IMR-90 (cell line): ENCODE measurements at regions not wholly inside any gene's neighbourhood (a gene's known extent, or its start where the extent isn't known, plus 50 kb on each side); places are given as distances from the start of the nearest gene placed in this dataset.

Experiments used
- ATAC-seq: fragments of 200-7000 bp; cut with Tn5 transposase; 2 replicates; pipeline ENCODE4 v1.9.1; 2020; ENCODE audit warnings: low read depth, mild to moderate bottlenecking, moderate library complexity
- BruUV-seq: library from RNA; stranded (reverse); fragments of 400-500 nt; replicated peaks from 2 replicates; lab custom pipeline; 2021; lab: Mats Ljungman, UMichigan
- CTCF ChIA-PET: fragments of 300-600 bp; formaldehyde crosslinking; extraction: SDS; loops from one replicate; lab custom pipeline; 2021; ENCODE audit warnings: antibody characterized with exemption; lab: Yijun Ruan, JAX
- POLR2A ChIA-PET: fragments of 300-600 bp; sonication (Branson Sonifier 250); formaldehyde crosslinking; loops from one replicate; lab custom pipeline; 2022; ENCODE audit warnings: antibody characterized with exemption; ENCODE audit not compliant: unreplicated experiment; lab: Charles Lee
- DNase-seq: peaks from one replicate; pipeline ENCODE4 v3.0.0; 2013
- H2AFZ ChIP-seq: replicated peaks from 2 replicates; pipeline ENCODE3; 2013; ENCODE audit warnings: low read length, mild to moderate bottlenecking; ENCODE audit not compliant: poor library complexity
- H2AK5ac ChIP-seq: 2 replicates; pipeline ENCODE4 v1.6.1; 2013; ENCODE audit warnings: low read depth, low read length, inconsistent platforms
- H2AK9ac ChIP-seq: replicated peaks from 2 replicates; pipeline ENCODE3; 2013; ENCODE audit warnings: mild to moderate bottlenecking, low read depth, low read length, moderate library complexity; ENCODE audit not compliant: poor library complexity
- H2BK120ac ChIP-seq: 2 replicates; pipeline ENCODE4 v1.6.1; 2013; ENCODE audit warnings: low read depth, low read length, inconsistent platforms
- H2BK15ac ChIP-seq: 3 replicates; pipeline ENCODE4 v1.6.1; 2013; ENCODE audit warnings: low read depth, low read length, inconsistent platforms
- H2BK20ac ChIP-seq: 2 replicates; pipeline ENCODE4 v1.6.1; 2013; ENCODE audit warnings: low read depth, mild to moderate bottlenecking, inconsistent platforms, low read length, moderate library complexity
- H2BK5ac ChIP-seq: 2 replicates; pipeline ENCODE4 v1.6.1; 2013; ENCODE audit warnings: mild to moderate bottlenecking, low read depth, low read length, inconsistent platforms; ENCODE audit not compliant: poor library complexity, severe bottlenecking
- H3K14ac ChIP-seq: replicated peaks from 2 replicates; pipeline ENCODE4 v1.6.1; 2013; ENCODE audit warnings: low read depth, low read length, inconsistent platforms
- H3K18ac ChIP-seq: 2 replicates; pipeline ENCODE4 v1.6.1; 2013; ENCODE audit warnings: low read depth, low read length, control low read depth
- H3K23ac ChIP-seq: 2 replicates; pipeline ENCODE4 v1.6.1; 2013; ENCODE audit warnings: low read depth, low read length, inconsistent platforms
- H3K27ac ChIP-seq: 2 replicates; pipeline ENCODE4 v1.5.1; 2013; ENCODE audit warnings: mild to moderate bottlenecking, control low read depth, low read length; ENCODE audit not compliant: insufficient read depth
- H3K27me3 ChIP-seq: 2 replicates; pipeline ENCODE4 v1.6.1; 2013; ENCODE audit warnings: low read length; ENCODE audit not compliant: control insufficient read depth, insufficient read depth
- H3K36me3 ChIP-seq: 2 replicates; pipeline ENCODE4 v1.6.1; 2013; ENCODE audit warnings: low read length, mixed read lengths; ENCODE audit not compliant: control insufficient read depth, insufficient read depth
- H3K4ac ChIP-seq: 2 replicates; pipeline ENCODE4 v1.6.1; 2013; ENCODE audit warnings: low read depth, low read length, inconsistent platforms
- H3K4me1 ChIP-seq: 2 replicates; pipeline ENCODE4 v1.6.1; 2013; ENCODE audit warnings: low read length, mixed read lengths; ENCODE audit not compliant: control insufficient read depth, insufficient read depth
- H3K4me2 ChIP-seq: 2 replicates; pipeline ENCODE4 v1.6.1; 2013; ENCODE audit warnings: low read depth, mild to moderate bottlenecking, control low read depth, low read length, moderate library complexity
- H3K4me3 ChIP-seq: 2 replicates; pipeline ENCODE4 v1.5.1; 2013; ENCODE audit warnings: low read depth, mild to moderate bottlenecking, control low read depth, low read length, moderate library complexity; ENCODE audit not compliant: insufficient read depth
- H3K56ac ChIP-seq: 2 replicates; pipeline ENCODE4 v1.6.1; 2013; ENCODE audit warnings: low read length, inconsistent platforms; ENCODE audit not compliant: insufficient read depth; ENCODE audit errors: extremely low read depth
- H3K79me1 ChIP-seq, 2 experiments: 2 replicates each; pipeline ENCODE4 v1.6.1; 2013; ENCODE audit warnings: low read length in 2 of 2, inconsistent platforms in 1 of 2, low read depth in 1 of 2
- H3K9ac ChIP-seq: 2 replicates; pipeline ENCODE4 v1.6.1; 2013; ENCODE audit warnings: low read depth, low read length, control low read depth
- H3K9me1 ChIP-seq: 2 replicates; pipeline ENCODE4 v1.6.1; 2013; ENCODE audit warnings: low read length, inconsistent platforms; ENCODE audit not compliant: insufficient read depth
- H3K9me3 ChIP-seq: 2 replicates; pipeline ENCODE4 v1.6.1; 2013; ENCODE audit warnings: low read length; ENCODE audit not compliant: control insufficient read depth, insufficient read depth
- H4K20me1 ChIP-seq: 2 replicates; pipeline ENCODE4 v1.6.1; 2013; ENCODE audit warnings: low read length, inconsistent platforms; ENCODE audit not compliant: insufficient read depth
- H4K5ac ChIP-seq: 2 replicates; pipeline ENCODE4 v1.6.1; 2013; ENCODE audit warnings: mild to moderate bottlenecking, low read depth, low read length, control low read depth
- H4K8ac ChIP-seq, 2 experiments: 2 replicates each; pipeline ENCODE4 v1.6.1; 2013; ENCODE audit warnings: low read depth in 2 of 2, low read length in 2 of 2, control low read depth in 1 of 2, inconsistent platforms in 1 of 2
- H4K91ac ChIP-seq: 2 replicates; pipeline ENCODE4 v1.6.1; 2013; ENCODE audit warnings: low read depth, low read length, inconsistent platforms; ENCODE audit not compliant: insufficient read depth
- BHLHE40 ChIP-seq: fragments of 150-350 bp; IDR thresholded peaks from 2 replicates; pipeline ENCODE4 v1.6.1; 2016; ENCODE audit warnings: mild to moderate bottlenecking, low read depth, low read length
- CEBPB ChIP-seq: IDR thresholded peaks from 2 replicates; pipeline ENCODE4 v1.6.1; 2012; ENCODE audit warnings: low read depth, low read length, improper control_type of control experiment
- CHD1 ChIP-seq: IDR thresholded peaks from 2 replicates; pipeline ENCODE4 v1.6.1; 2012; ENCODE audit warnings: low read depth, low read length, improper control_type of control experiment
- CTCF ChIP-seq: conservative IDR thresholded peaks from 2 replicates; pipeline ENCODE4 v1.5.1; 2012; ENCODE audit warnings: mild to moderate bottlenecking, low read depth, low read length, improper control_type of control experiment
- ELK1 ChIP-seq: fragments of 150-350 bp; IDR thresholded peaks from 2 replicates; pipeline ENCODE4 v1.6.1; 2016; ENCODE audit warnings: low read depth, mild to moderate bottlenecking, low read length, moderate library complexity, borderline replicate concordance
- FOS ChIP-seq: fragments of 150-350 bp; IDR thresholded peaks from 2 replicates; pipeline ENCODE4 v1.6.1; 2016; ENCODE audit warnings: low read depth, low read length
- MAFK ChIP-seq: IDR thresholded peaks from 2 replicates; pipeline ENCODE4 v1.6.1; 2012; ENCODE audit warnings: low read depth, low read length, improper control_type of control experiment
- MAZ ChIP-seq: IDR thresholded peaks from 2 replicates; pipeline ENCODE4 v1.6.1; 2012; ENCODE audit warnings: low read depth, mild to moderate bottlenecking, low read length, improper control_type of control experiment, moderate library complexity, borderline replicate concordance
- MXI1 ChIP-seq: IDR thresholded peaks from 2 replicates; pipeline ENCODE4 v1.6.1; 2012; ENCODE audit warnings: low read depth, mild to moderate bottlenecking, low read length, moderate library complexity, borderline replicate concordance
- NFE2L2 ChIP-seq: fragments of 150-350 bp; IDR thresholded peaks from 2 replicates; pipeline ENCODE4 v1.6.1; 2016; ENCODE audit warnings: low read depth, mild to moderate bottlenecking, low read length
- POLR2A ChIP-seq: IDR thresholded peaks from 2 replicates; pipeline ENCODE4 v1.6.1; 2012; ENCODE audit warnings: mild to moderate bottlenecking, low read depth, low read length
- RAD21 ChIP-seq: IDR thresholded peaks from 2 replicates; pipeline ENCODE4 v1.6.1; 2012; ENCODE audit warnings: low read length, improper control_type of control experiment
- RCOR1 ChIP-seq: IDR thresholded peaks from 2 replicates; pipeline ENCODE4 v1.6.1; 2012; ENCODE audit warnings: mild to moderate bottlenecking, low read length, improper control_type of control experiment; ENCODE audit not compliant: insufficient replicate concordance
- RFX5 ChIP-seq: IDR thresholded peaks from 2 replicates; pipeline ENCODE4 v1.8.0; 2012; ENCODE audit warnings: low read depth, mild to moderate bottlenecking, low read length, moderate library complexity
- SMC3 ChIP-seq: fragments of 150-350 bp; IDR thresholded peaks from 2 replicates; pipeline ENCODE4 v1.6.1; 2016; ENCODE audit warnings: low read depth, mild to moderate bottlenecking, antibody characterized with exemption, low read length, moderate library complexity
- USF2 ChIP-seq: fragments of 150-350 bp; IDR thresholded peaks from 2 replicates; pipeline ENCODE4 v1.6.1; 2017; ENCODE audit warnings: mild to moderate bottlenecking, antibody characterized with exemption, low read length, low read depth
- WGBS, 2 experiments: methylation state at CpG; one replicate each; pipeline versions ENCODE4 v1.1.5 to v1.1.7; 2013; ENCODE audit warnings: missing lambda C conversion rate in 2 of 2; ENCODE audit not compliant: insufficient read length in 1 of 2; ENCODE audit errors: extremely low coverage in 2 of 2; 5-methylcytosine and 5-hydroxymethylcytosine counted together
- dilution Hi-C: fragments of 300-500 bp; cut with HindIII; formaldehyde crosslinking; loops from one replicate; pipeline ENCODE4 v1.14.3; 2018; ENCODE audit warnings: low sequenced_read_pairs; ENCODE audit not compliant: unreplicated experiment
- in situ Hi-C: fragments of 300-500 bp; cut with MboI; formaldehyde crosslinking; loops from 3 replicates; pipeline ENCODE4 v1.14.3; 2019; ENCODE audit warnings: low sequenced_read_pairs, inconsistent platforms, mixed read lengths
- intact Hi-C: fragments of 100-400 bp; cut with micrococcal nuclease; formaldehyde crosslinking; loops from 2 replicates; pipeline ENCODE4 v1.10.0; 2022

GRCh38 chrX:114050075-114050796, 533.6 kb upstream of the HTR2C start:
- Histone ChIP-seq H3K4ac (no peak overlapping the region), H2AK5ac (no peak overlapping the region), H3K27ac (no peak overlapping the region), H3K9ac (no peak overlapping the region), H4K5ac (no peak overlapping the region), H3K23ac (no peak overlapping the region), H2BK5ac (no peak overlapping the region), H4K91ac (no peak overlapping the region), H2BK120ac (no peak overlapping the region), H3K4me3 (no peak overlapping the region), H2AFZ (no peak overlapping the region), H3K9me1 (no peaks in the 10 kb centered on the region), H3K79me1 (no peaks in the 10 kb centered on the region), H3K56ac (no peak overlapping the region), H3K27me3 (no peaks in the 10 kb centered on the region), H2BK15ac (no peak overlapping the region), H2BK20ac (no peak overlapping the region), H3K4me1 (no peaks in the 10 kb centered on the region), H3K14ac (no peak overlapping the region), H4K20me1 (no peaks in the 10 kb centered on the region), H4K8ac (no peak overlapping the region), H3K4me2 (no peak overlapping the region), H3K36me3 (no peaks in the 10 kb centered on the region), H3K18ac (no peak overlapping the region), H2AK9ac (no peak overlapping the region), H3K9me3 (peaks cover 2% of the 10 kb centered on the region; the same call in 1 of the 2 replicates)
- ATAC-seq (no peak), DNase-seq (no peak)
- CTCF ChIA-PET, result no interaction called here
- intact Hi-C loops (no loop called here), in situ Hi-C loops (no loop called here), dilution Hi-C loops (no loop called here)
- no TSS peak for BruUV-seq
- POLR2A ChIA-PET, result no interaction called here
- WGBS, 2 experiments, result no CpG with 5 or more reads among the region's 7 CpGs
- no peak for TF ChIP-seq ELK1
- TF ChIP-seq SMC3, result no peak
- no peak for TF ChIP-seq RFX5
- TF ChIP-seq CHD1, result no peak
- no peak; the same call in 1 of the 2 replicates for TF ChIP-seq USF2
- no peak for TF ChIP-seq POLR2A
- TF ChIP-seq MXI1, result no peak
- TF ChIP-seq RAD21, result no peak
- no peak for TF ChIP-seq MAZ
- no peak for TF ChIP-seq MAFK
- no peak for TF ChIP-seq RCOR1
- no peak for TF ChIP-seq FOS
- TF ChIP-seq CTCF, result no peak
- TF ChIP-seq NFE2L2, result no peak
- no peak for TF ChIP-seq BHLHE40
- no peak for TF ChIP-seq CEBPB
